HepG2 (cell line): ENCODE measurements at regions not wholly inside any gene's neighbourhood (a gene's known extent, or its start where the extent isn't known, plus 50 kb on each side); places are given as distances from the start of the nearest gene placed in this dataset.

Source experiments
- ATAC-seq: fragments of 200-7000 bp; cut with Tn5 transposase; 3 replicates; pipeline ENCODE4 v1.9.1; 2020; ENCODE audit warnings: mild to moderate bottlenecking, moderate library complexity
- BruUV-seq: library from RNA; stranded (reverse); fragments of 400-500 nt; replicated peaks from 2 replicates; lab custom pipeline; 2021; lab: Mats Ljungman, UMichigan
- CTCF ChIA-PET: fragments of 300-600 bp; formaldehyde crosslinking; extraction: SDS; loops from one replicate; lab custom pipeline; 2021; ENCODE audit warnings: low total read pairs, inconsistent platforms, low intra/inter-chr PET ratio; lab: Yijun Ruan, JAX
- POLR2A ChIA-PET: fragments of 350-600 bp; sonication (Branson Sonifier 250); formaldehyde crosslinking; loops from one replicate; lab custom pipeline; 2020; ENCODE audit warnings: antibody characterized with exemption, inconsistent platforms; lab: Yijun Ruan, JAX
- DNase-seq: peaks from one replicate; pipeline ENCODE4 v3.0.0-alpha.2; 2015; ENCODE audit warnings: low spot score
- FAIRE-seq: peaks from 3 replicates; lab custom pipeline; 2011; peaks lifted over from hg19 to GRCh38; lab: Jason Lieb, UNC
- H2AFZ ChIP-seq: one replicate; pipeline ENCODE4 v1.6.1; 2011; ENCODE audit warnings: low read length, inconsistent platforms
- H3K27ac ChIP-seq: fragments of 300-600 bp; 3 replicates; pipeline ENCODE4 v1.8.0; 2011; ENCODE audit warnings: mixed run types, mild to moderate bottlenecking, mixed read lengths, low read length, inconsistent platforms; ENCODE audit not compliant: insufficient read depth; ENCODE audit errors: extremely low read length
- H3K27me3 ChIP-seq, 2 experiments: fragments of 200-600 bp in 1 of 2; 2 replicates in 1 of 2; 3 replicates in 1 of 2; pipeline versions ENCODE4 v1.6.0 to v1.8.0; 2011; ENCODE audit warnings: low read length in 2 of 2, mild to moderate bottlenecking in 2 of 2, moderate library complexity in 2 of 2, inconsistent platforms in 1 of 2; ENCODE audit not compliant: insufficient read depth in 2 of 2, control insufficient read depth in 1 of 2
- H3K36me3 ChIP-seq, 2 experiments: fragments of 200-600 bp in 1 of 2; replicated peaks in 1 of 2; 2 replicates in 1 of 2; 3 replicates in 1 of 2; pipeline versions ENCODE4 v1.5.1 to v1.8.0; 2011; ENCODE audit warnings: low read length in 2 of 2, inconsistent platforms in 1 of 2; ENCODE audit not compliant: insufficient read depth in 2 of 2, control insufficient read depth in 1 of 2
- H3K4me1 ChIP-seq: 2 replicates; pipeline ENCODE4 v1.5.1; 2012; ENCODE audit warnings: low read length, inconsistent platforms; ENCODE audit not compliant: insufficient read depth
- H3K4me2 ChIP-seq: 2 replicates; pipeline ENCODE4 v1.6.0; 2011; ENCODE audit warnings: low read depth, low read length, inconsistent platforms
- H3K4me3 ChIP-seq, 3 experiments: fragments of 200-600 bp in 1 of 3; sonication (generic), shearing (Covaris generic) in 1 of 3; replicated peaks in 1 of 3; 2 replicates each; pipeline ENCODE4 v1.5.1; 2011 to 2016; ENCODE audit warnings: low read length in 3 of 3, inconsistent platforms in 2 of 3, low read depth in 2 of 3, mild to moderate bottlenecking in 2 of 3, control low read depth in 1 of 3, mixed read lengths in 1 of 3; ENCODE audit not compliant: insufficient read depth in 1 of 3
- H3K79me2 ChIP-seq: one replicate; pipeline ENCODE4 v1.6.1; 2011; ENCODE audit warnings: low read length, inconsistent platforms; ENCODE audit not compliant: insufficient read depth
- H3K9ac ChIP-seq: 2 replicates; pipeline ENCODE4 v1.6.0; 2011; ENCODE audit warnings: mild to moderate bottlenecking, low read depth, low read length, inconsistent platforms; ENCODE audit not compliant: insufficient read depth
- H3K9me3 ChIP-seq: 2 replicates; pipeline ENCODE4 v1.5.1; 2012; ENCODE audit warnings: mild to moderate bottlenecking, low read length
- H4K20me1 ChIP-seq: 2 replicates; pipeline ENCODE4 v1.6.0; 2011; ENCODE audit warnings: inconsistent platforms, mild to moderate bottlenecking, low read length, moderate library complexity; ENCODE audit not compliant: insufficient read depth
- CEBPZ ChIP-seq: IDR thresholded peaks from 2 replicates; pipeline ENCODE4 v1.6.1; 2012; ENCODE audit warnings: low read length, improper control_type of control experiment
- FOXO1 ChIP-seq: sonication (generic); formaldehyde crosslinking; IDR thresholded peaks from 2 replicates; pipeline ENCODE4 v1.4.0; 2020; ENCODE audit warnings: missing genetic modification reagents
- HOXA9 ChIP-seq: sonication (generic); formaldehyde crosslinking; IDR thresholded peaks from 2 replicates; pipeline ENCODE4 v1.8.1; 2022; ENCODE audit warnings: missing genetic modification reagents, mild to moderate bottlenecking, moderate library complexity, borderline replicate concordance
- KLF11 ChIP-seq: IDR thresholded peaks from 2 replicates; pipeline ENCODE4 v1.6.1; 2016; ENCODE audit warnings: missing compliant biosample characterization
- SNAPC5 ChIP-seq: sonication (generic); formaldehyde crosslinking; IDR thresholded peaks from 2 replicates; pipeline ENCODE4 v1.8.1; 2023; ENCODE audit warnings: mild to moderate bottlenecking, missing genetic modification reagents, borderline replicate concordance
- TFAP4 ChIP-seq: sonication (generic); IDR thresholded peaks from 2 replicates; pipeline ENCODE4 v1.6.1; 2016; ENCODE audit warnings: low read depth, borderline replicate concordance
- ZBTB20 ChIP-seq: sonication (generic); formaldehyde crosslinking; IDR thresholded peaks from 2 replicates; pipeline ENCODE4 v1.8.1; 2023; ENCODE audit warnings: missing genetic modification reagents, low read depth, mild to moderate bottlenecking, borderline replicate concordance
- ZFP36L2 ChIP-seq: sonication (generic); formaldehyde crosslinking; IDR thresholded peaks from 2 replicates; pipeline ENCODE4 v1.4.0; 2020; ENCODE audit warnings: missing genetic modification reagents
- ZNF232 ChIP-seq: sonication (generic); formaldehyde crosslinking; IDR thresholded peaks from 2 replicates; pipeline ENCODE4 v1.4.0; 2020; ENCODE audit warnings: missing genetic modification reagents, borderline replicate concordance
- ZNF350 ChIP-seq: sonication (generic); formaldehyde crosslinking; IDR thresholded peaks from 2 replicates; pipeline ENCODE4 v1.4.0; 2020; ENCODE audit warnings: mild to moderate bottlenecking, low read depth, missing genetic modification reagents, borderline replicate concordance
- ZNF781 ChIP-seq: sonication (generic); formaldehyde crosslinking; IDR thresholded peaks from 2 replicates; pipeline ENCODE4 v1.5.1; 2020; ENCODE audit warnings: borderline replicate concordance, mild to moderate bottlenecking, missing genetic modification reagents; ENCODE audit errors: not compliant biosample characterization
- ZNF891 ChIP-seq: sonication (generic); formaldehyde crosslinking; IDR thresholded peaks from 2 replicates; pipeline ENCODE4 v1.5.0; 2020; ENCODE audit warnings: mild to moderate bottlenecking, missing genetic modification reagents
- WGBS: methylation state at CpG from one replicate; pipeline ENCODE4 v1.1.6; 2017; ENCODE audit warnings: low lambda C conversion rate; 5-methylcytosine and 5-hydroxymethylcytosine counted together
- in situ Hi-C: cut with HindIII; loops from 2 replicates; pipeline ENCODE4 v1.10.0; 2017; ENCODE audit warnings: low pct_unique_long_range_greater_than_20kb; ENCODE audit not compliant: extremely low pct_ligation_motif_present
- intact Hi-C: fragments of 100-400 bp; cut with micrococcal nuclease; formaldehyde crosslinking; loops from one replicate; pipeline ENCODE4 v1.10.0; 2022; ENCODE audit not compliant: unreplicated experiment

GRCh38 chr2:143946436-143947391, 573.2 kb downstream of the ZEB2 start:
- intact Hi-C loops (no loop called here), in situ Hi-C loops (no loop called here)
- ATAC-seq (no peak), FAIRE-seq (no peak), DNase-seq (no peak)
- H2AFZ ChIP-seq, result no peak overlapping the region
- H3K9me3 ChIP-seq, result no peaks in the 10 kb centered on the region
- no peak overlapping the region for H3K4me3 ChIP-seq
- ChIA-PET POLR2A (no interaction called here), CTCF (no interaction called here)
- no peak overlapping the region for H3K9ac ChIP-seq
- H3K79me2 ChIP-seq, result no peaks in the 10 kb centered on the region
- no peaks in the 10 kb centered on the region for H3K4me1 ChIP-seq
- BruUV-seq, result no TSS peak
- TF ChIP-seq ZBTB20 (CRISPR knock-in tag), result no peak
- no peak for TF ChIP-seq ZFP36L2
- no peak for TF ChIP-seq HOXA9
- no peak for TF ChIP-seq CEBPZ
- no peak for TF ChIP-seq FOXO1 (CRISPR knock-in tag)
- TF ChIP-seq ZNF232 (CRISPR knock-in tag), result no peak
- no peak for TF ChIP-seq ZNF891 (CRISPR knock-in tag)
- TF ChIP-seq SNAPC5, result no peak
- no peak for TF ChIP-seq ZNF781 (CRISPR knock-in tag)
- TF ChIP-seq TFAP4, result no peak
- TF ChIP-seq KLF11 (CRISPR knock-in tag), result no peak
- no peak for TF ChIP-seq ZNF350 (CRISPR knock-in tag)
- no peak overlapping the region for H3K4me2 ChIP-seq
- H3K36me3 ChIP-seq, result no peaks in the 10 kb centered on the region
- no peaks in the 10 kb centered on the region for H4K20me1 ChIP-seq
- no peaks in the 10 kb centered on the region for H3K27me3 ChIP-seq
- 62% methylated on average over 18 of the region's 18 CpGs for WGBS
- no peak overlapping the region for H3K27ac ChIP-seq
